HG03280 (cell line): ENCODE measurements at regions not wholly inside any gene's neighbourhood (a gene's known extent, or its start where the extent isn't known, plus 50 kb on each side); places are given as distances from the start of the nearest gene placed in this dataset.

Experiments
- ATAC-seq: cut with Tn5 transposase; IDR thresholded peaks from one replicate; pipeline ENCODE4 v1.9.1; 2021; ENCODE audit warnings: mild to moderate bottlenecking, moderate library complexity; ENCODE audit not compliant: unreplicated experiment

- ATAC-seq, result no peak
These were observed 308.3 kb upstream of the SLC8A1 start for GRCh38 chr2:40760071-40760666.

GRCh38 chr2:40773291-40773690 lies 321.4 kb upstream of the SLC8A1 start:
- no peak for ATAC-seq

- ATAC-seq, result no peak
These were observed 331.8 kb upstream of the SLC8A1 start for GRCh38 chr2:40783704-40784103.

GRCh38 chr2:40786636-40787035 lies 334.7 kb upstream of the SLC8A1 start:
- no peak for ATAC-seq

DNA sequence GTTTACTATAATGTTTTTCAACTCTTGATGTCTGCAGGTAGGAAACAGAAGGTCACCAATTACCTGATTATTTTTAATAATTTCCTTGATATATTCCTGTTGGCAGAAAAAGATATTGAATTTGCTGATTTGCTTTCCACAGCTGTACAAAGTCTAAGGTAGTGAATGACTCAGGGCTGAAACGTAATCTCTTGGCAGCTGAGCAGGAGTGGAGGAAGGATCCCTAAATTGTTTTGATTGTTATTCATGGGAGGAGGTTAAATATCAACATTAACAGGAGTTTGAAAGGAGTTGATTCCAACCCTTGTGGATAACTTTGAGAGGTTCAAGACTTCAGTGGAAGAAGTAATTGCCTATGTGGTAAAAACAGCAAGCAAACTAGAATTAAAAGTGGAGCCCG lies 345.2 kb upstream of the SLC8A1 start:
- ATAC-seq, result no peak

DNA sequence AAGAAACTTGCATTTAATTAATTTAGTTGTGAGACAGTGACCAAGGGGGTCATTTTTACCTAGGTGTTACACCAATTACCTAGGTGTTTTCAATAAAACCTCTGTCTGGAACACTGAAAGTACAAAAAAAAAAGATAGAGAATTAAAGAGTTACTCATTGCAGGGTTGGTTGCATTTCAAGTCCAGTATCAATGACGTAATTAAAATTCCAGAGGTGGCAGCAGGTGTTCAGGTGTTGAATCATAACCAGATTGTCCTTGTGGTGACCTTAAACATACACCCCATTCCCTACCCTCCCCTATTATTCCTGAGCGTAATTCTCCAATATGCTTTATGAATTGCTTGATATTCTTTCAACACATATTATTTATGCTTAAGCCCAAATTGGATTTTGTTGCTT lies 352.0 kb upstream of the SLC8A1 start:
- ATAC-seq, result no peak

DNA sequence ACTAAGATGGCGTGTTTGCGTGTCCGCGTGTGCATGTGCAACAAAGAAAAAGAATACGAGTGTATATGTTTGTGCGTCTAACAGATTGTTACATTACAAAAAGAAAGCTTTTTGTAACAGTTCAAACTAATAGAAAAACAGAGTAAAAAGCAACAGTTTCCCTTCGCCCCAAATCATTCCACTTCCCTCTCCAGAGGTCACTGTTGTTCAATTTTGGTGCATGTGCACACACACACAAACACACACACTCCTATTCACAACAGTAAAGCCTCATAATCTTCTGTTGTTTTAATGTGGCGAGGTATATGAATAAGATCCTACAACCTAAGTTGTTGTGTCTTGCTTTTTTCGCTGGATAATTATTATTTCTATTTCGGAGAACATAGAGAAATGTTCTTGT lies 357.3 kb upstream of the SLC8A1 start:
- no peak for ATAC-seq

DNA sequence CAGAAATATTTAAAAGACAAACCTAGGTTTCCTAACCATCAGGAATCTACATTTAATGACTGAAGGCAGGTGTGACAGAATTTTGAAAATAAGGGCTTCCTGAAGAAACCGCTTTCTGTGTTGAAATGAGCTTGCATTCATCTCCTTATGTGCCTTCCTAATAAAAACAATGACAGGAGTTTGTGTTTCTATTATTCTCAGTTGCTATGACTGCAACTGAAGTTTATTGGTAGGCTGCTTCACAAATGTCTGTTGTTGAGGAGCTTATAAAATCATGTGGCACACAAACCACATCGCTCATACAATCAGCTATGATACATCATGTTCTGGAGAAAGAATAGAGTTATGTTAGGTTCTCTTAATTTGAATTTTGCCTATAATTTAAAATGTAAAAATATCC lies 362.7 kb upstream of the SLC8A1 start:
- no peak for ATAC-seq

DNA sequence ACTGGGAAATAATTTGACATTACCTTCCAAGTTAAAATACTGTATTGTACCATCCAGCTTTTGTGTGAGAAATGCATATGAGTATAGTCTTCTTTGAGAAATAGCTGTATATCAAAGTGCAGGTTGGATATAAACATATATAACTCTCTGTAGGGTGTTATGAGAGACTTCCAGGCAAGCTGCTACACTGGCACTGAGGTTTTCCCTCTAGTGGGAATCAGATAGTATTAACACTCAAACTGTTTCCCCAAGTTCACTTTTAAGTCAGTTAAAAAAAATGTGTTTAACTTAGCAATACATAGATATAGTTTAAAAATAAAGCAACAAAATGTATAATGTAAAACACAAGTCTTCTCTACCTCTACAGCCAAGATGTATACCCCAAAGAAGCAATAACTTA lies 368.4 kb upstream of the SLC8A1 start:
- no peak for ATAC-seq

DNA sequence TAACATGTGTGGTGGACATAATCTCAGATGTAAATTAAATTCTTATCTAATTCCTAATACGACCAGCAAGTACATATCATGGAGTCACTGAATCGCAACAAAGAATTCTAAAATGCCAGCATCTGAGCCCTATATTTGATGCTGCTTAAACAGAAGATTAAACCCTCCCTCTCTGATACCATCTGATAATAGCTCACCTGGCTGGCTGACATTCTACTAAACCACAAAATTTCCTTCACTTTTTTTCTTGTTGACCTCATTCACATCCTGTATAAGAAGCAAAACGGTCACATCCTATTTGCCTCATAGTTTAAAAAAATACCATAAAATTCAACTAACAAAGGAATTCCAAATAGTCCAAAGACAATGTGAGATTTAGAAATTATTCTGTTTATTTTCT lies 371.6 kb upstream of the SLC8A1 start:
- ATAC-seq, result no peak

DNA sequence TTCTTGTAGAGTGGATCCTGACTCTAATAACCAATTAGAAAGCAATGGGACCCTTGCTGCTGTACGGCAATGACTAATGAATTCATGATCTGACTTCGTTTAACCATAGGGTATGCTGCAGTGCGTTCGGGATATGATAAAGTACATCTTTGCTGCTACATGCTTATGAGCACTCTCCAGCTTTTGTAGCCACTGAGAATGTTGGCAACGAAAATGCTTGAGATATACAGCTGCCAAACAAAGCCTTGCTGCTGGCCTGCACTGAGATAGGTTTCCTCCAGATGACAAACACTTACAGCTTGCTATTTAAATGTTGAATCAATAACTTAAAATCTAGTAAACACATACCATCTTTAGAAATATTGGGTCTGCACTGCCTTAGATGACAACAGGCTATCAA lies 372.4 kb upstream of the SLC8A1 start:
- ATAC-seq, result no peak

- ATAC-seq, result no peak
These were observed 375.5 kb upstream of the SLC8A1 start for GRCh38 chr2:40827392-40827791.

DNA sequence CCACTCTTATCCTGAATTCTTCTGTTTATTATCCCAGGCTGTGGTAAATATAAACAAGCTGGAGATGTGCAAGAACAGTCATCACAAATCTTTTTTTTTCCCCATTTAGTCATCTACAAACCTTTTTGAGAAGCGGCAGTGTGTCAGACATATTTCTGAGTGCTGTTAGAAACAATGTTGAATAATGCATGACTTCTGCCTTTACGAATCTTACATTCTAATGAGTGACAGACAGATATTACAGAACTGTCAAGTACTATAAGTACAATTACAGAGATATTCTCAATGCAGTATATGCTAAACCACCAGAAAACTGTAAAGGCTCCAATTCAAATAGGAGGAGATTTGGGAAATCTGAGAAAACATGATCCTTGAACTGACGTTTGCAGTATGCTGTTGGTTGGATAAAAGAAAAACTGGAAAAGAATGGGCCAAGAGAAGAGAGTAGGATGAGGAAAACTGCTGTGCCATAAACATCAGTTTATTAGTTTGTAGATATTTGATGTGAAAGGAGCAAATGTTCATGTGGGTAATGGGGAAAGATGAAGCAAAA lies 379.5 kb upstream of the SLC8A1 start:
- ATAC-seq, result no peak

DNA sequence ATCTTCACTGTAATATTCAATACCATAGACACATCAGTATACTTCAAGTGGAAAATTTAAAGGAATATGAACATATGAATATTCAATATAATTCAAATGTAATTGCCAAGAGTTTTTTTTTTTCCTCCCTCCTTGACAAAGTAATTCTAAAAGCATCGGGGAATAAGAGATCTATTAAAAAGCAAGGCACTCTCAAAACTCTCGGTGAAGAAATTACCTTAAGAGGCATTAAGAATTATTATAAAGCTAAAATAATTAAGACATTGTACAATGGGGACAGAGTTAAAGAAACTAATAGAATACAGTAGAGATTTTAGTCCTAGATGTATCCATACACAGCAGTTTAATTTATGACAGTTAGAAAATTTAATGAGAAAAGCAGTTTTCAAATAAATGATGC lies 390.0 kb upstream of the SLC8A1 start:
- no peak for ATAC-seq

- ATAC-seq, result no peak
These were observed 392.7 kb upstream of the SLC8A1 start for GRCh38 chr2:40844353-40845277.

DNA sequence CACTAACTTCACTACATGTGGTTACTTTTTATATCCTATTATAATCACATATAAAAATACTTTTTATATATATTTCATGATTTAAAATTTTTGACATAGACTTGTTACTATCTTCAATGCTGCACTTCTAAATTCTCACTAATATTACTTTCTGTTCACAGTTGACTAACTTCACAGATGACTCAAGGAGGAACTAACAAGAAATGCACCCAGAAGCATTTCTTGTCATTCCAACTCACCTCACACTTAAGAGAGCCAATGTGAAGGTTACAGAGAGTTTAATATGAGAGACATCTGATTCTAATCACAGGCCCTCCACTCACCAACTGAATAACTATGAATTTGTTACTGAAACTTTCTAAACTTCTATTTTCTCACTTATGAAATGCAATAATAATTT lies 399.8 kb upstream of the SLC8A1 start:
- ATAC-seq, result no peak

DNA sequence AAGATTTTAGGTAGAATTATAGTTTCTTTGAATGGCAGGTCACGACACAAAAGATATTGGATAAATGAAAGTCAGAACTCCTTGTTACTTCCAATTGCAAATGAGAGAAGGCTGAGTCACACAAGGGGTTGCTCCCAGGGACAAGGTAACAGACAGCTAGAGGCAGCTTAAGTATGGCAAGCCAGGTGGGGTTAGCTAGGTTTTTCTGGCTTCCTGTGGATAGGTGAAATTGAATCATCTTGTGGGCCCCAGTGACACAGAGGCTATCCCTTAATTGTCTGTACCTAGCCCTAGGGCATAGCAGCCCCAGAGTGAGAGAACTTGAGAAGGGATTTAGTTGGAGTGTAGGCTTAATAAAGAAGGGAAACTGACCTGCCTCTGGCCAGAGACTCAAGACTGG lies 407.7 kb upstream of the SLC8A1 start:
- no peak for ATAC-seq

DNA sequence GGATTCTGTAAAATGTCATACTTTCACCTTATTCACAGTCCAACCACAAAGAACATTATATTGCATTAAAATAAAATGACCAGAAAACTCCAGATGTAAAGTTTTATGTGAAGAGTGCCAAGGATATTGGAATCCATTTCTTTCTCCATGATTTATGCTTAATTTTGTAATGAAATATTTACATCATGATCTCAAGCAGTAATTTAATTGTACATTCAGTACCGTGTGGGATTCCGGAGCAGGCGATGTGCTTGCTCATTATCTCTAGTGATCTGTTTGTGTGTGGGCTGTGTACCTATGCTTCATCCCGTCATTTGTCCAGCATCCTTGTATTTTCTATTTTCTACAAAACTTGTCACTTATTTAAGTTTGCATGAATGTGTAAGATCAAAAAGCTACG lies 415.9 kb upstream of the SLC8A1 start:
- no peak for ATAC-seq

GRCh38 chr2:40872580-40872979 lies 420.7 kb upstream of the SLC8A1 start:
- ATAC-seq, result no peak

GRCh38 chr2:40874380-40874779 lies 422.5 kb upstream of the SLC8A1 start:
- no peak for ATAC-seq

- ATAC-seq, result no peak
These were observed 425.9 kb upstream of the SLC8A1 start for GRCh38 chr2:40877734-40878288.

DNA sequence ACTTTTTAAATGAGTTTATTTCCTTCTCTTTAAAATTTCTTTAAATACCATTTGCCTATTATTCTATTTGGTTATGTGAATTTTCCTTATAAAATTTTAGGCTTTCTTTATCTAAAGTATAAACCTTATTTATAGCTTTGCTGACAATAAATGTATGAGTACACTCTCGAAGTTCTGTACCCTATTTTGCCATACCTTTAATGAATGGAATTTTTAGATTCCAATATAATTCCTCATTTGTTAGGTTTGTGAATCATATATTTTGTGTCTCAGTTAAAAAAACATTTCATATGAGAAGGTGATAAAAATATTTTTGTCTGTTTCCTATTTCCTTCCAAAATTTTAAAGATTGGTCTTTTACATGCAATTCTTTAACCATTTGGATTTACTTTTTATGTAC lies 427.4 kb upstream of the SLC8A1 start:
- ATAC-seq, result no peak
